NCI-H345 treated with DMSO at 0.1 percent for 48 hours (cell line): ENCODE measurements at regions not wholly inside any gene's neighbourhood (a gene's known extent, or its start where the extent isn't known, plus 50 kb on each side); places are given as distances from the start of the nearest gene placed in this dataset.

ENCODE experiments used
- DNase-seq: peaks from one replicate; lab custom pipeline; 2025; ENCODE audit not compliant: unreplicated experiment; lab: John Stamatoyannopoulos, UW

- no peak for DNase-seq
These were observed 74.9 kb downstream of the MIAT start for GRCh38 chr22:26732284-26732683.

- no peak for DNase-seq
These were observed 77.1 kb downstream of the MIAT start for GRCh38 chr22:26734339-26735018.

GRCh38 chr22:26735019-26735409 is 77.6 kb downstream of the MIAT start:
- no peak for DNase-seq

GRCh38 chr22:26737262-26737661 is 79.9 kb downstream of the MIAT start:
- DNase-seq: no peak

- DNase-seq: no peak
These were observed 82.9 kb downstream of the MIAT start for GRCh38 chr22:26740253-26740652.

- no peak for DNase-seq
These were observed 85.8 kb downstream of the MIAT start for GRCh38 chr22:26743149-26743548.

- no peak for DNase-seq
These were observed 87.8 kb downstream of the MIAT start for GRCh38 chr22:26744892-26745808.

- DNase-seq: no peak
These were observed 88.9 kb downstream of the MIAT start for GRCh38 chr22:26746311-26746710.

- DNase-seq: no peak
These were observed 91.5 kb downstream of the MIAT start for GRCh38 chr22:26748845-26749244.

- DNase-seq: no peak
These were observed 93.8 kb downstream of the MIAT start for GRCh38 chr22:26751217-26751616.

- no peak for DNase-seq
These were observed 95.9 kb downstream of the MIAT start for GRCh38 chr22:26753125-26753862.

- DNase-seq: peak; percentile 14
These were observed 99.4 kb downstream of the MIAT start for GRCh38 chr22:26756675-26757293.

GRCh38 chr22:26757496-26757895 is 100.1 kb downstream of the MIAT start:
- DNase-seq: no peak

GRCh38 chr22:26762503-26763472 is 105.4 kb downstream of the MIAT start:
- DNase-seq: no peak

- peak; percentile 74 for DNase-seq
These were observed 106.4 kb downstream of the MIAT start for GRCh38 chr22:26763633-26764361.

GRCh38 chr22:26766510-26767350 is 109.3 kb downstream of the MIAT start:
- no peak for DNase-seq

- DNase-seq: no peak
These were observed 110.2 kb downstream of the MIAT start for GRCh38 chr22:26767351-26768155.

- DNase-seq: no peak
These were observed 110.7 kb downstream of the MIAT start for GRCh38 chr22:26768156-26768515.
